ENCODE measurements at regions not wholly inside any gene's neighbourhood (a gene's known extent, or its start where the extent isn't known, plus 50 kb on each side); places are given as distances from the start of the nearest gene placed in this dataset.

DNA sequence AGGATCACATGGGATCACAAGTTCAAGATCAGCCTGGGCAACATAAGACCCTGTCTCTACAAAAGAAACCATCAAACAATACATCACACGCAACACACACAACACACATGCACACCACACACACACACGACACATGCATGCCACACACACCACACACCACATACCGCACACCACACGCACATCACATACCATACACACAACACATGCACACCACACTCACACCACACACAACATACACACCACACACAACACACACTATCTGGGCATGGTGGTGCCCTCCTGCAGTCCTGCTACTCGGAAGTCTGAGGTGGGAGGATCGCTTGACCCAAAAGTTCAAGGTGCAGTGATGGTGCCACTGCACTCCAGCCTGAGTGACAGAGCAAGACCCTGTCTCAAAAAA lies 198.3 kb downstream of the USP12 start:
- Histone ChIP-seq H3K4me3 (replicated peaks in 1 of 2; ENCODE audit: low read depth in 1 of 2, low read length in 2 of 2) (no peak overlapping the region), H3K27ac (ENCODE audit: low read depth, low read length) (no peak overlapping the region), H4K20me1 (ENCODE audit: insufficient read depth) (no peaks in the 10 kb centered on the region), H2AFZ (ENCODE audit: low read depth, low read length, poor library complexity, severe bottlenecking) (no peak overlapping the region), H3K79me2 (ENCODE audit: insufficient read depth, low read length) (no peaks in the 10 kb centered on the region), H3K9me2 (ENCODE audit: insufficient read depth) (no peaks in the 10 kb centered on the region), H3K36me3 (ENCODE audit: control insufficient read depth in 1 of 2, insufficient read depth in 2 of 2, low read length in 2 of 2) (no peaks in the 10 kb centered on the region), H3K27me3 (ENCODE audit: insufficient read depth, low read length) (no peaks in the 10 kb centered on the region), H3K4me2 (ENCODE audit: low read length) (no peak overlapping the region), H3K9ac (ENCODE audit: low read length) (no peak overlapping the region), H3K9me3 (ENCODE audit: control insufficient read depth in 1 of 2, insufficient read depth in 1 of 2, low read depth in 1 of 2, low read length in 2 of 2) (no peaks in the 10 kb centered on the region), H3K4me1 (ENCODE audit: control insufficient read depth in 1 of 2, insufficient read depth in 2 of 2, low read length in 2 of 2) (no peaks in the 10 kb centered on the region)
- RAD21 ChIA-PET (ENCODE audit: low non-redundant PET in 1 of 2, low total read pairs in 2 of 2, uncharacterized antibody in 2 of 2, unreplicated experiment in 2 of 2) = no interaction called here
- intact Hi-C loops (cut with micrococcal nuclease) = no loop called here
- DNase-seq (ENCODE audit: low read depth, low spot score) = no peak
- CTCF ChIA-PET = interaction anchor here (2.5 kb wide), 1 partner anchor 27 kb away, joined by 16 read pairs; no protein-coding TSS in a partner anchor
- no peak for ATAC-seq
- POLR2A ChIA-PET = no interaction called here
- TF ChIP-seq ELF1 (IDR thresholded peaks at IDR 0.05; ENCODE audit: borderline replicate concordance, low read depth) (no peak), RAD21 (IDR thresholded peaks at IDR 0.05; ENCODE audit: low read depth) (no peak), FOSL1 (IDR thresholded peaks at IDR 0.05; ENCODE audit: low read depth) (no peak), POLR2A (IDR thresholded peaks at IDR 0.05; ENCODE audit: borderline replicate concordance, extremely low read depth, insufficient read depth, insufficient read length) (no peak), SRF (IDR thresholded peaks at IDR 0.05; ENCODE audit: low read depth) (no peak), EGR1 (IDR thresholded peaks at IDR 0.05; ENCODE audit: low read depth) (no peak), CEBPB (IDR thresholded peaks at IDR 0.05; ENCODE audit: low read depth) (no peak), EZH2phosphoT487 (IDR thresholded peaks at IDR 0.05; ENCODE audit: borderline replicate concordance) (no peak), ZFX (IDR thresholded peaks at IDR 0.05) (no peak), JUND (IDR thresholded peaks at IDR 0.05) (no peak), SIN3A (IDR thresholded peaks at IDR 0.05; ENCODE audit: low read depth) (no peak), YY1 (IDR thresholded peaks at IDR 0.05; ENCODE audit: extremely low read depth, insufficient replicate concordance, low read depth, low read length) (no peak), SP1 (IDR thresholded peaks at IDR 0.05; ENCODE audit: low read depth) (no peak), EZH2 (IDR thresholded peaks at IDR 0.05) (no peak)
- TF ChIP-seq, protein P1, sequence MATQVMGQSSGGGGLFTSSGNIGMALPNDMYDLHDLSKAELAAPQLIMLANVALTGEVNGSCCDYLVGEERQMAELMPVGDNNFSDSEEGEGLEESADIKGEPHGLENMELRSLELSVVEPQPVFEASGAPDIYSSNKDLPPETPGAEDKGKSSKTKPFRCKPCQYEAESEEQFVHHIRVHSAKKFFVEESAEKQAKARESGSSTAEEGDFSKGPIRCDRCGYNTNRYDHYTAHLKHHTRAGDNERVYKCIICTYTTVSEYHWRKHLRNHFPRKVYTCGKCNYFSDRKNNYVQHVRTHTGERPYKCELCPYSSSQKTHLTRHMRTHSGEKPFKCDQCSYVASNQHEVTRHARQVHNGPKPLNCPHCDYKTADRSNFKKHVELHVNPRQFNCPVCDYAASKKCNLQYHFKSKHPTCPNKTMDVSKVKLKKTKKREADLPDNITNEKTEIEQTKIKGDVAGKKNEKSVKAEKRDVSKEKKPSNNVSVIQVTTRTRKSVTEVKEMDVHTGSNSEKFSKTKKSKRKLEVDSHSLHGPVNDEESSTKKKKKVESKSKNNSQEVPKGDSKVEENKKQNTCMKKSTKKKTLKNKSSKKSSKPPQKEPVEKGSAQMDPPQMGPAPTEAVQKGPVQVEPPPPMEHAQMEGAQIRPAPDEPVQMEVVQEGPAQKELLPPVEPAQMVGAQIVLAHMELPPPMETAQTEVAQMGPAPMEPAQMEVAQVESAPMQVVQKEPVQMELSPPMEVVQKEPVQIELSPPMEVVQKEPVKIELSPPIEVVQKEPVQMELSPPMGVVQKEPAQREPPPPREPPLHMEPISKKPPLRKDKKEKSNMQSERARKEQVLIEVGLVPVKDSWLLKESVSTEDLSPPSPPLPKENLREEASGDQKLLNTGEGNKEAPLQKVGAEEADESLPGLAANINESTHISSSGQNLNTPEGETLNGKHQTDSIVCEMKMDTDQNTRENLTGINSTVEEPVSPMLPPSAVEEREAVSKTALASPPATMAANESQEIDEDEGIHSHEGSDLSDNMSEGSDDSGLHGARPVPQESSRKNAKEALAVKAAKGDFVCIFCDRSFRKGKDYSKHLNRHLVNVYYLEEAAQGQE (IDR thresholded peaks at IDR 0.05; ENCODE audit: low read depth) = no peak
- TF ChIP-seq, protein P2, sequence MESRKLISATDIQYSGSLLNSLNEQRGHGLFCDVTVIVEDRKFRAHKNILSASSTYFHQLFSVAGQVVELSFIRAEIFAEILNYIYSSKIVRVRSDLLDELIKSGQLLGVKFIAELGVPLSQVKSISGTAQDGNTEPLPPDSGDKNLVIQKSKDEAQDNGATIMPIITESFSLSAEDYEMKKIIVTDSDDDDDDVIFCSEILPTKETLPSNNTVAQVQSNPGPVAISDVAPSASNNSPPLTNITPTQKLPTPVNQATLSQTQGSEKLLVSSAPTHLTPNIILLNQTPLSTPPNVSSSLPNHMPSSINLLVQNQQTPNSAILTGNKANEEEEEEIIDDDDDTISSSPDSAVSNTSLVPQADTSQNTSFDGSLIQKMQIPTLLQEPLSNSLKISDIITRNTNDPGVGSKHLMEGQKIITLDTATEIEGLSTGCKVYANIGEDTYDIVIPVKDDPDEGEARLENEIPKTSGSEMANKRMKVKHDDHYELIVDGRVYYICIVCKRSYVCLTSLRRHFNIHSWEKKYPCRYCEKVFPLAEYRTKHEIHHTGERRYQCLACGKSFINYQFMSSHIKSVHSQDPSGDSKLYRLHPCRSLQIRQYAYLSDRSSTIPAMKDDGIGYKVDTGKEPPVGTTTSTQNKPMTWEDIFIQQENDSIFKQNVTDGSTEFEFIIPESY (IDR thresholded peaks at IDR 0.05; ENCODE audit: extremely low read depth, insufficient replicate concordance, low read length) = no peak
- TF ChIP-seq, protein P3, sequence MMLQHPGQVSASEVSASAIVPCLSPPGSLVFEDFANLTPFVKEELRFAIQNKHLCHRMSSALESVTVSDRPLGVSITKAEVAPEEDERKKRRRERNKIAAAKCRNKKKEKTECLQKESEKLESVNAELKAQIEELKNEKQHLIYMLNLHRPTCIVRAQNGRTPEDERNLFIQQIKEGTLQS (IDR thresholded peaks at IDR 0.05) = no peak
- TF ChIP-seq, protein P4, sequence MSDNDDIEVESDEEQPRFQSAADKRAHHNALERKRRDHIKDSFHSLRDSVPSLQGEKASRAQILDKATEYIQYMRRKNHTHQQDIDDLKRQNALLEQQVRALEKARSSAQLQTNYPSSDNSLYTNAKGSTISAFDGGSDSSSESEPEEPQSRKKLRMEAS (IDR thresholded peaks at IDR 0.05) = no peak
- no TSS peak for BruUV-seq (replicated peaks)
